Skeletal muscle satellite cell (primary cell): ENCODE measurements at regions not wholly inside any gene's neighbourhood (a gene's known extent, or its start where the extent isn't known, plus 50 kb on each side); places are given as distances from the start of the nearest gene placed in this dataset.

Experiments
- H3K27me3 ChIP-seq: 2 replicates; pipeline ENCODE4 v1.7.0; 2013; ENCODE audit warnings: low read length; ENCODE audit not compliant: control insufficient read depth, insufficient read depth
- H3K36me3 ChIP-seq: 2 replicates; pipeline ENCODE4 v1.7.0; 2013; ENCODE audit warnings: mild to moderate bottlenecking, control low read depth, low read length; ENCODE audit not compliant: insufficient read depth
- H3K4me1 ChIP-seq: 2 replicates; pipeline ENCODE4 v1.7.0; 2013; ENCODE audit warnings: low read length; ENCODE audit not compliant: control insufficient read depth, insufficient read depth
- H3K4me2 ChIP-seq: 2 replicates; pipeline ENCODE4 v1.7.0; 2013; ENCODE audit warnings: mild to moderate bottlenecking, low read length
- H3K4me3 ChIP-seq: 2 replicates; pipeline ENCODE4 v1.7.0; 2013; ENCODE audit warnings: low read length
- H3K9ac ChIP-seq: 2 replicates; pipeline ENCODE4 v1.7.0; 2013; ENCODE audit warnings: mild to moderate bottlenecking, low read depth, low read length, moderate library complexity
- H3K9me3 ChIP-seq: replicated peaks from 2 replicates; pipeline ENCODE4 v1.7.0; 2013; ENCODE audit warnings: mild to moderate bottlenecking, control low read depth, low read length

DNA sequence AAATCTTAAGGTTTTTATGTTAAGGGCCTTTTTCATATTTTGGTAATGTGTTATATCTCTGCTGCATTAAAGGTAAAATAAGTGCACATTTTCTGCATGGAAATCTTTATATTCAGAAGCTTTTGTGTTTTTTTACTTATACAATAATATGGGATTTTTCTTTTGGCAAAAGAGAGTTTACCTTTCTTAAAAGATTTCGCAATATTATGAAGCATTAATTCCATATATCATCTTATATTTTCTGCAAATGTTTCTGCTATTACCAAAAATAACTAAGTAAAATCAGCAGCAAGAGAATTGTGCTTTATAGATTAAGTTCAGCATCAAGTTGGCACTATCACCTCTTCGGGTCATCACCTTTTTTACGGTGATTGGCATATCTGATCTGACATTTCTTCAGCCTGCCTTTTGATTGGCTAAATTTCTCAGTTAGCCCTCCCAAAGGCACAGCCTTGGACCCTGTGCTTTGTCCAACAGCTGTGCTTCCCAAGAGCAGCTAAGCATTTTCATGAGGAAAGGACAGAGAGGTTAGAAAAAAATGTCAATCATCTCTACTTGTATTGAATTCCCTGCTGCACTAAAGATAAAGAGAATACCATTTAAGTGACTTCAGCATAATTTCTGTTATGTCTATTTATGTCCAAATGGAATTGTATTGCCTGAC lies 767.1 kb upstream of the PRMT6 start:
- no peak overlapping the region for H3K4me2 ChIP-seq
- no peak overlapping the region for H3K4me3 ChIP-seq
- no peaks in the 10 kb centered on the region for H3K36me3 ChIP-seq

DNA sequence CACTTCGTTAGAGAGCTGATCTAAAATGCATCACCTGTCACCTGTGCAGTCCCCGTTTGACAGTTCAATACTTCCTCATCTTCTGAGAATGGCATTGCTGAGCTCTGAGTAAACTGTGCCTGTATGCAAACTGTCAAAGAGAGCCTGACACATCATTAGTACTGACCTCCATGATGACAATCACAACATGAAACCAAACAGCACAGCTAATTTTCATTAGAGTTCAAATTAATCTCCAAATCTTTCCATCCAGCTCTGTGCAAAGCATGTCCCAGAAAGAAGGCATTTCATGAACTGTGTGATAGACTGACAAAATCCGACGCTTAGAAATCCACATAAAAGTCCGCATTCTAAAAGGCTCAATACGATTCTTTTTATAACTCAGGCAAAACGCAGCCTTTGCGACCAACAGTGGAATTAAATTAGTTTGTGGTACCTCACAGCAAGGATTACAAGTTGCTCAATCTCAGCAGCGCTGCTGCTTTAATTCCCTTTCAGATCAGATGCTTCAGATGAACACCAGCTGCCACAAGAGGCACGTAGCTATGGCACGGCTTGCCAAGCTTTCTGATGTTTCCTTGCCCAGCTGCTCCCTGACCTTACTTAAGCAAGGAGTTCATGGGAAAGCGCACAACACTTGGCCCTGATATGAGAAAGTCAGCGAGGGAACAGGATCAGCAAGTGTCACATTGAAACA lies 765.5 kb upstream of the PRMT6 start:
- Histone ChIP-seq H3K4me1 (no peaks in the 10 kb centered on the region), H3K9me3 (no peaks in the 10 kb centered on the region), H3K9ac (no peak overlapping the region), H3K4me2 (no peak overlapping the region), H3K27me3 (no peaks in the 10 kb centered on the region), H3K36me3 (no peaks in the 10 kb centered on the region), H3K4me3 (no peak overlapping the region)

More for the DNA sequence above, 767.1 kb upstream of the PRMT6 start:
- no peaks in the 10 kb centered on the region for H3K9me3 ChIP-seq
- no peaks in the 10 kb centered on the region for H3K27me3 ChIP-seq
- no peaks in the 10 kb centered on the region for H3K4me1 ChIP-seq
- no peak overlapping the region for H3K9ac ChIP-seq

DNA sequence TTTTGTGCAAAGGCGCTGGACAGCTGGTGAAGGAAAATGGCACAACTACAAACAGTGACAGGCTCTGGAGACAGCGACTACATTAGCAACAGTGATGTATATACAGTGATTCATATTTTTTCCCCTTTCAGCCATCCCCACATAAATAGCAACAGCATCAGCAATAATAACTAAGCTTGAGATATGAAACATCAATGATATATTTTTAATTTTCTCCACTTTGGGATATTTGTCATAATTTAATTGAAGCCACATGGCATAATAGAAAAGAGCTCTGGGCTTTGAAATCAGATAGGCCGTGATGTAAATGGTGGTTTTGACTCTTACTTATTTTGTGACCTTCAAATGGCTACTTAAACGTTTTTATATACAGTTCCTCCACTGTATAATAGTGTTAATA lies 764.3 kb upstream of the PRMT6 start:
- H3K4me3 ChIP-seq = no peak overlapping the region
- H3K27me3 ChIP-seq = no peaks in the 10 kb centered on the region
- H3K4me2 ChIP-seq = no peak overlapping the region
- H3K9ac ChIP-seq = no peak overlapping the region
- no peaks in the 10 kb centered on the region for H3K36me3 ChIP-seq
- no peaks in the 10 kb centered on the region for H3K4me1 ChIP-seq
- no peaks in the 10 kb centered on the region for H3K9me3 ChIP-seq

DNA sequence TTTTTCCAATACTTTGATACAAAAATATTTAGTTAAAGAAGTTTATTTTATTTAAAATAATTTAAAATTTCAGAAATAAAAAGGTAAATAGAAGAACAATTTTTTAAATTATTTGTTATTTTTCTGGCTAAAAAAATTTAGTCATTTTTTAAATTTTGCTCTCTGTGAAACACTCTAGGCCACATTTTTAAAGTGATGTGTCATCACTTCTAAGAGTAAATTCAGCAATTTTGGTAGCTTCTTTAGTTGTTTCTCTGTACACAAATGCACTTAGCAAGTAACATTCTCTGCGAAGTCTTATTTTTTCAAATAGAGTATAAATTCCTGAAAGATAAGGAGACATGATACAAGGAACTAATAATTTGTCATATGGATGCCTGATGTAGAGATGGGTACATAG lies 760.0 kb upstream of the PRMT6 start:
- Histone ChIP-seq H3K4me3 (no peak overlapping the region), H3K4me1 (no peaks in the 10 kb centered on the region), H3K9me3 (no peaks in the 10 kb centered on the region), H3K9ac (no peak overlapping the region), H3K36me3 (no peaks in the 10 kb centered on the region), H3K27me3 (no peaks in the 10 kb centered on the region), H3K4me2 (no peak overlapping the region)

DNA sequence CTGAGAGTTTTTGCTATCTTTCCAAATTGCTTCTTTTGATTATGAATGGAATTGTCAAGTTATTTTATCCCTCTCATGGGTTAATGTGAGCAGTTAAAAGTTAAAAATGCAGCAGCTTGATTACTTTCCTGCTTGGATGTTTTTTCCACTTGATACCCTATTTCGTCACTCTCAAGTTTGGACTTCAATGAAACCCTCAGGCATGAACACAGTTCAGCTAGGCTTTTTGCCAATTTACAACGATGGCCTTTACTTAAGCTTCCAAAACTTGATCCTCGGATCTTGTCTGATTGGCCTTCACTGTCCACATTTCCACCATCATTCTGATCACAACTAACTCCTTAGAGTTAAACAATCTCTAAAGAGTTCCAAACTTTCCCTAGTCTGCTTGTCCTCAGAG lies 752.4 kb upstream of the PRMT6 start:
- Histone ChIP-seq H3K9ac (no peak overlapping the region), H3K9me3 (peaks cover 6% of the 10 kb centered on the region), H3K36me3 (no peaks in the 10 kb centered on the region), H3K4me2 (no peak overlapping the region), H3K4me3 (no peak overlapping the region), H3K4me1 (no peaks in the 10 kb centered on the region), H3K27me3 (no peaks in the 10 kb centered on the region)

DNA sequence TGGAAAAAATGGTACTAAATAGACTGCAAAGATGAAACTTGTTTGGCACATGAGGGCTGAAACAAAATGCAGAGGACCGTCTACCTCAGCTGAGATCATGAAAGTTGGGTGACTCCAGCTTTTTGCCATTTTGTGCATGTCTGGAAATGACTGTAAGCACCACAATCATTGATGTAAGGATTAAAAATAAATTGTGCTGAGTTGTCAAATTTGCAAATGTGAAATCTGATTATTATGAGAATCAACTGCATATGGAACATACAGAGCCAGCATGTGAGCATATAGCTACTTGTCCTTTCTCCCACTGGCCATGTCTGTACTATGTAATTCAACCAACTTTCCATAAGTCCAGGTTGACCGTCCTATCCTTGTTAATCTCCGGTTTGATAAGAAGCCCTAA lies 736.9 kb upstream of the PRMT6 start:
- Histone ChIP-seq H3K9ac (no peak overlapping the region), H3K36me3 (no peaks in the 10 kb centered on the region), H3K4me2 (no peak overlapping the region), H3K4me3 (no peak overlapping the region), H3K4me1 (no peaks in the 10 kb centered on the region), H3K27me3 (no peaks in the 10 kb centered on the region), H3K9me3 (no peaks in the 10 kb centered on the region)

DNA sequence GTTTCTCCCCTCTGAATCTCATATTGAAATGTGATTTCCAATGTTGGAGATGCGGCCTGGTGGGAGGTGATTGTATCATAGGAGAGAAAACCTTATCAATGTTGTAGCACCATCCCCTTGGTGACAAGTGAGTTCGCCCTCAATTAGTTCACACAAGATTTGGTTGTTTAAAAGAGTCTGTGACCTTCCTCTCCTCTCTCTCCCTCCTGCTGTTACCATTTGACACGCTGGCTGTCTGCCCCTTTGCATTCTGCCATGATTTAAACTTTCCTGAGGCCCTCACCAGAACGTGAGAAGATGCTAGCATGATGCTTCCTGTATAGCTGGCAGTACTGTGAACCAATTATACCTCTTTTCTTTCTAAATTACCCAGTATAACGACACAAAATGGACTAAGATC lies 730.9 kb upstream of the PRMT6 start:
- no peak overlapping the region for H3K4me2 ChIP-seq
- H3K4me1 ChIP-seq = no peaks in the 10 kb centered on the region
- no peaks in the 10 kb centered on the region for H3K27me3 ChIP-seq
- no peaks in the 10 kb centered on the region for H3K36me3 ChIP-seq
- no peak overlapping the region for H3K4me3 ChIP-seq
- H3K9me3 ChIP-seq = no peaks in the 10 kb centered on the region
- no peak overlapping the region for H3K9ac ChIP-seq

DNA sequence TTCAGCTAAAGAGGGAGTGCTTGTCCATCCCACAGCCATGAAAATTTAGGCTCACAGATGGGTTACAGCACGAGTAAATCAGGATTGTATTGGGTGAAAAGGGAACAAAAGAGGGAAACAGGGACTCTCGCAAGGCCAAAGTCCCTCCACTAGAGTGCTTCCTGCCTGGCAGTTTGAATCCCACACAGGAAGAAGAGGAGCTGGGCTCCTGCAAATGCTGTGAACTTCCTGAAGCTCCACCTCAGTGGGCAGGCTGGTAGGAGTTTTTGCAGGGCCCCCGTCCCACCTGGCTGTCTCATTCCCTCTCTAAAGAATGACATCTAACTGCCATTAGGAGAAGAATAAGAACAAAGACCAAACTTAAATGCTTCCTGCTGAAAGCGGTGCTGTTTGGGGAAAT lies 712.0 kb upstream of the PRMT6 start:
- Histone ChIP-seq H3K4me2 (no peak overlapping the region), H3K27me3 (no peaks in the 10 kb centered on the region), H3K36me3 (no peaks in the 10 kb centered on the region), H3K9ac (no peak overlapping the region), H3K9me3 (no peaks in the 10 kb centered on the region), H3K4me3 (no peak overlapping the region), H3K4me1 (no peaks in the 10 kb centered on the region)

DNA sequence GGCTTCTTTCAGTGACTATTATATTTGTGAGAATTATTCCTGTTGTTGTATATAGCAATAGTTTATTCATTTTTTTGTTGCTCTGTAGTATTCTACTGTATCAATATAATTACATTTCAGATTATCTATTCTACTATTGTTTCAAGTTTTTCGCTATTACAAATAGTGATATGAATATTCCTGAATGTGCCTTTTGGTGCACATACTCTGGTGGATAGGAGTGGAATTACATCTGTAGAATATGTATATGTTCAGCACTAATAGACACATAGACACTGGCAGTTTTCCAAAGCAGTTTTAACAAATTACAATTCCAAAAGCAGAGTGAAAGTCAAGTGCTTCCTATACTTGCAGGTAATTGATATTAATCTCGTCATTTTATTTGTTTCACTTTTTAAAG lies 696.2 kb upstream of the PRMT6 start:
- H3K4me3 ChIP-seq = no peak overlapping the region
- no peaks in the 10 kb centered on the region for H3K4me1 ChIP-seq
- H3K27me3 ChIP-seq = no peaks in the 10 kb centered on the region
- H3K9ac ChIP-seq = no peak overlapping the region
- no peaks in the 10 kb centered on the region for H3K9me3 ChIP-seq
- no peaks in the 10 kb centered on the region for H3K36me3 ChIP-seq
- H3K4me2 ChIP-seq = no peak overlapping the region

DNA sequence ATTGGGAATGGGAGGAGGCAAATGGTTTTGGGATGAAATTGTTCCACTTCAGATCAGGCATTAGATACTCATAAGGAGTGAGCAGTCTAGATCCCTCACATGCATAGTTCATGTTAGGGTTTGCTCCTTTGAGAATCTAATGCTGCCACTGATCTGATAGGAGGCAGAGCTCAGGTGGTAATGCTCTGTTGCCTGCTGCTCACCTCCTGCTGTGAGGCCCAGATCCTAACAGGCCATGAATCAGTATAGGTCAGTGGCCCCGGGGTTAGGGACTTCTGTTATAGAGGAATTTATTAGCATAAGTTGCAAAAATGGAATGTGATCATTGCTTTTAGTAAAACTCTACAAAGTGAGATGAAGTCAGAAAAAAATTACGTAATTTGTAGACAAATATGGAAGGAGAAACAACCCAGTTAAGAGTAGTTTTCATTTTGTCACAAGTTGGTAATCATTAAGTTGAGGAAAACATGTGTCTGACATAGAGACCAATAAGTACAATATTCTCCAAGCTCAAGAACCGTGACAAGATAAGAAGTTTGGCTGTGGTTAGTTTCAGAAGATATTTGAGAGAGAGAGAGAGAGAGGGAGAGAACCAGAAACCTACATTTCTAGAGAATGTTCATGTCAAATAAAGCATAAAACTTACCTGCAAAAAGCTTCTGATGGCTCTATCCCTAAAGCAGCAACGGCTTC lies 689.7 kb upstream of the PRMT6 start:
- no peaks in the 10 kb centered on the region for H3K36me3 ChIP-seq
- H3K9ac ChIP-seq = no peak overlapping the region
- H3K4me1 ChIP-seq = no peaks in the 10 kb centered on the region
- H3K9me3 ChIP-seq = no peaks in the 10 kb centered on the region
- H3K4me2 ChIP-seq = no peak overlapping the region
- no peaks in the 10 kb centered on the region for H3K27me3 ChIP-seq
- H3K4me3 ChIP-seq = no peak overlapping the region

DNA sequence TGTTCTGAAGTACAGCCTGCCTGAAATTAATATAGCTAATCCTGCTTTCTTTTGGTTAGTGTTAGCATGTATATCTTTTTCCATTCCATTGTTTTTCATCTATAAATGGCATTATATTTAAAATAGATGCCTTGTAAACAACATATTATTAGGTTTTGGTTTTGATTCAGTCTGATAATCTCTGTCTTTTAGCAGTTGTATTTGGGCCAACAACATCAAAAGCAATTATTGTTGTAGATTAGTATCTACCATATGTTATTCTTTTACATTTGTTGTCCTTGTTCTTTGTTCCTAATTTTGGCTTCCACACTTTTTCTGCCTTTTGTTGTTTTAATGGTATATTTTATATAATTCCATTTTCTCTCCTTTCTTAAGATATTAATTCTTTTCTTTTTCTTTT lies 678.2 kb upstream of the PRMT6 start:
- Histone ChIP-seq H3K4me2 (no peak overlapping the region), H3K36me3 (no peaks in the 10 kb centered on the region), H3K9me3 (no peaks in the 10 kb centered on the region), H3K4me1 (no peaks in the 10 kb centered on the region), H3K4me3 (no peak overlapping the region), H3K9ac (no peak overlapping the region), H3K27me3 (no peaks in the 10 kb centered on the region)

DNA sequence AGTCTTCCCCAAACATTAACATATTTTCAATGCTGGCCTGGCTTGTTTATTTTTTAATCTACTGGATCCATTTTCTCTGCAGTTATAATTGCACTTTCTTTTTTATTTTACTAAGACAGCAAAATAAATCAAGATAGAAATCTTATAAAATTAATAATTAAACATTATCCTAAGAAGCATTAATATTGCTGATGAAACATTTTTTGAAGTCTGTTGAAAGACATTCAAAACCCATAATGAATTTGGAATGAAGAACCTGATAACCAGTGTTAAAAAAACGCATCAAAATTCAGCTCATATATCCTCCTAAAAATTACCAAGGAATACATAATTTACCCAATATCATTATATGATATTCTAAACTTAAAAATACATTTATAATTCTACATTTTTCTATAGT lies 675.7 kb upstream of the PRMT6 start:
- Histone ChIP-seq H3K4me3 (no peak overlapping the region), H3K36me3 (no peaks in the 10 kb centered on the region), H3K4me2 (no peak overlapping the region), H3K27me3 (no peaks in the 10 kb centered on the region), H3K9ac (no peak overlapping the region), H3K9me3 (no peaks in the 10 kb centered on the region), H3K4me1 (no peaks in the 10 kb centered on the region)
